Stimulated activated CD4-positive, alpha-beta T cell treated with anti-CD3 and anti-CD28 coated beads, Interleukin-15, amount 100 ng/mL, for 1 hour (primary cell): ENCODE measurements at regions not wholly inside any gene's neighbourhood (a gene's known extent, or its start where the extent isn't known, plus 50 kb on each side); places are given as distances from the start of the nearest gene placed in this dataset.

Source experiments
- DNase-seq, 2 donors: peaks; one replicate each; pipeline ENCODE4 v3.0.0-alpha.2; 2020; ENCODE audit warnings: low read depth in 1 of 2, low spot score in 1 of 2

DNA sequence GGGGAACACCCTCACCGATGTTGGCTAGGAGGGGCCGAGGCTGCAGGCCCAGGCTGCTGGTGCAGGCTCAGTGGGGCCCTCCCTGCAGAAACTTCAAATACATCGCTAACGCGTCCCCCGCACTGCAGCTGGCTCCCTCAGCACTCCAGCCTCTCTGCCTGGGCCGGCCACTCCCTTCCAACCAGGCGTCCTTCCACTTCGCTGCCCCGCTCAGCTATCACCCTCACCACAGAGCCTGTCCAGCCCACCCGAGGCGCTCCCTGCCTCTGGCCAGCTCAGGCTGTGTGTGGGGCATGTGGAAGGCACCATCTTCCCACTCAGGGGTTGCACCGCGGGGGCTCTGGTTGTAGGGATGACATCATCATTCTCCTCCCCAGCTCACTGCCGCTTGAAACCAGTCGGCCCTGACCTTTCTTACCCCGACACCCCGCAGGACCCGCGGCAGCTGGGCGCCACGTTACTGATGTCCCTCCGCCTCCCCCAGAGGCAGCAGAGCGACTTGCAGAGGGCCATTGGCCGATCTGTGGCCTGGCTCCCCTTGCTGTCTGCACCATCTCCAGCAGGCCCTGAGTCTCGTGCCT is 199.9 kb upstream of the RTL1 start:
- no peak for DNase-seq

GRCh38 chr14:101104485-101104884 is 201.0 kb upstream of the RTL1 start:
- DNase-seq = no peak

GRCh38 chr14:101105045-101105444 is 201.5 kb upstream of the RTL1 start:
- DNase-seq = no peak

DNA sequence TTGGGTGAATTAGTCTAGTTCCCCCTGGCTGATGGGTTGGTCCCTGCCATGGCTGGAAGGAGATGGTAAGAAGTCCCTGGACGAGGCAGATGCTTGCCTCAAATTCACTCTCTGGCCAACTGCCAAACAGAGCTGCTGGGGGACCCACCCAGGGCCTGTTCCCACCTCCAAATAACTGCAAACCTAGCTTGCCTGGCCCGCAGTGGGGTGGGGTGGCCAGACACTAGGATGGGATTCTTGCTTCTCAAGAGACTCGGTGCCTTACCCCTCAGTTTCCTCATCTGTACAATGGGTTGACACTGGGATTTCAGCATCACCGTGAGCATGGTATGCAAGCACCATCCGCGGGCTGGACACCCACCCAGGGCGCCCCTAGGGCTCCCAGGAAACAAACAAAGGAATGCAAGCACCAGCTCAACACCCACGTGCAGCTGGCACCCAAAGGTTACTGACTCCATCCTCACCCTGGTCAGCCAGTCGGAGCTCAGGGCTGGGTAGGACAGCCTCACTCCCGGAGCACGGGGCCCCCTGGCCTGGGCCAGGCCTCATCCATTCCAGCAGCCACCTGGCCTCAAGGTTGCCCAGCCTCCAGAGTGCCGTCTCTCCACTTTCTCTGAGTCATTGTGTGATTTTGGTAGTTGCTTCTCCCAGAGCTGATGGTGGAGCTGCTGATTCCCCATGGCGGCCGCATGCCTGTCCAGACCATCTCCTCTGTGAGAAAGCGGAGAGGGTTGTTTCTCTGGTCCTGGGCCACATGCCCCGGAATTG is 205.2 kb upstream of the RTL1 start:
- no peak for DNase-seq

- no peak for DNase-seq
Observed at GRCh38 chr14:101109347-101109638, 205.8 kb upstream of the RTL1 start.

DNA sequence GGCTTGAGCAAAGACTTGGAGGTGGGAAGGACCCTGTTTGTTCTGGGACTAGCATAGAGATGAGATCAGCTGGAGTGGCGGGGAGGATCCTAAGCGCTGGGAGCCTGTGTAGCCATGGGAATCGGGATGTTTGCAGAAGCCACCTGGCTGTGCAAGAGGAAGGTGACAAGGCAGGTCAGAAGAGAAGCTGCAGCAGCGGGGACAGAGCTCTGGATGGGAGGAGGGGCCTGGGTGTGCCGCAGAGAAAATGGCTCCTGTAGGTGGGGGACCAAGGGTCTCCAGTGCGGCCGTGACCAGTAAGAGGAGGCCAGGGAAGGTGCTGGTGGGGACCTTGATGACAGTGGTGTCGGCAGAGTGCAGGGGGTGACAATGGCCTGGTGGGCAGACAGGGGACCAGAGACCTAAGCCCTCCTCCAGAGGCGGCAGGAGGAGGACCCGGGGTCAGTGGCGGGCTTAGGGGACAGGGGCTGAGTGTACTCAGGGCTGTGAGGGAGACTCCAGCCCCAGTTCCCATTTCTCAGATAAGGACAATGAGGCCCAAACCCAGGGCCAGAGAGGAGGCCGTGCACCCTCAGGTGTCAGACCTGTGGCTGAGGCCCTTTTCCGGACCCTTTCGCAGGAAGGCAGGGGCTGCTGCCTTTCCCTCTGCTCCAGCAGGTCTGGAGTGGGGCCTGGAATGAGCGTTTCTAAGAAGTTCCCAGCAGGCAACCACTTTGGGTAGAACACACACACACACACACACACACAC is 206.6 kb upstream of the RTL1 start:
- DNase-seq = no peak

DNA sequence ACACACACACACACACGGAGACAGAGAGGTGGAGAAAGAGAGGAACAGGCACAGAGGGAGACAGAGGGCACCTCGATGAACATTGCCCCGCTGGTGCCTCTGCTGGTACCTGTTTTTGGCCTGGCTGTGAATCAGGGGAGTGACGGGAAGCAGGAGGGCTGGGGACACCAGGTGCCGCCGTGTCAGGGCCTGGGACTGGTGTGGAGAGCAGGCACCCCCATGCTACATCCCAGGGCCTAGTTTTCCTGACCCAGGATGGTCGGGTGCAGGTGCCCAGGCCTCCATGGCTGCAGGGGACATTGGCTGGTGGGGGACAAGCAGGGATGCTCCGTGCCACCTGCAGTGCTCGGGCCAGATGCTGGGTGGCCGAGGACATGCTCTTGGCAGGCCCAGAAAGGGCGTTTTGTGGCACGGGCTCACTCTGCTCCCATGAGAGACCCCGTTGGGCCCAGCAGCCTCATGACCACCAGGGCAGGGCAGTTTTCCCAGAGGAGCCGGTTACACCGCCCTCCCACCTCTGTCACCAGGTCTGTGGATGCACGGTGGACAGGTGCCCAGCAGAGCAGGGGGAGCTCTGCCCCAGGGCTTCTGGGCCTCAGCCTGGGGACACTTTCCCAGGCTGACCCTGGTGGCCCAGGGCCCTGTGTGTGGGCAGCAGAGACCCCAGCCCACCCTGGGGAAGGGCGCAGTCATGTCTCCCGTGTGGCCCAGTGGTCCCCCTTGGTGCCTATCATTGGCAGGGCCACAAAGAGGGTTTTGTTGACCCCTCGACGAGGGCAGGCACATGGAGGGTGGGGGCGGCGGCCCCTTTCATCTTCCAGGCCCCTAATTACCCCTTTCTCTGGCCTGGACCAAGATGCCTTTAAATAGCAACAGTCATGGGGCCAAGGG is 207.5 kb upstream of the RTL1 start:
- DNase-seq = no peak

GRCh38 chr14:101111620-101112290 is 208.2 kb upstream of the RTL1 start:
- DNase-seq = no peak

- no peak for DNase-seq
Observed at GRCh38 chr14:101112351-101113107, 209.0 kb upstream of the RTL1 start.

GRCh38 chr14:101113108-101113612 is 209.6 kb upstream of the RTL1 start:
- DNase-seq = no peak

GRCh38 chr14:101113835-101114725 is 210.6 kb upstream of the RTL1 start:
- DNase-seq = no peak

DNA sequence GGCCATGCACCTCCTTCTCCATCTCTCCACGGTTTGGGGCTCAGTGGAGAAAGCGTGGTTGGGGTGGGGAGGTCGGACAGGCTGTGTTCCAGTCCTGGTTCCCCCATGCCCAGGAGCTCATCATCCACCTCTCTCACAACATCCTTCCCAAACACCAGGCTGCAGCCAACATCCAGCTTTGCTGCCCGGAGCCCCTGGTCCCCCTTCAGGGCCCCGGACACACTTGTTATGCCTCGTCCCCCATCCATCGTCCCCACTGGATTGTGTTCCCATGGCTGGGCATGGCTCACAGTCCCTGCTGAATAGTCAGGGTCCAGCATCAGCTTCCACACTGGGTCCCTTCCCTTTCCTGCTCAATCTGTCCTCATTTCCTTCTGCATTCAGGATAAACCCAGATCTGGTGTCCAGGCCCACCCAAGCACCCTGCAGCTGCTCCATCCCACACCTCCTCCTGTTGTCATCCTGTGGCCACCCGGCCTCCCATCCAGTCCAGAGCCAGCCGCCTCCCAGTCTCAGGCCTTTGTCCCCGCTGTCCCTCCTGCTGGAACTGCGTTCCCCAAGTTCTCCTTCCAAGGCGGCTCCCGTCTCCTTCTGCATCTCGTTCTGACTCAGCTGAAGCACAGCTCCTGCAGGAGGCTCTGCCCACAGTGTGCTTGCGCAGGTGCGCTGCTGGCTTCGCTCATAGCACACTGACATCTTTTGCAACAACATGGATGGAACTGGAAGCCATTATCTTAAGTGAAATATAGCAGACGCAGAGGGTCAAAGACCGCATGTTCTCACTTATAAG is 211.4 kb upstream of the RTL1 start:
- DNase-seq = no peak

DNA sequence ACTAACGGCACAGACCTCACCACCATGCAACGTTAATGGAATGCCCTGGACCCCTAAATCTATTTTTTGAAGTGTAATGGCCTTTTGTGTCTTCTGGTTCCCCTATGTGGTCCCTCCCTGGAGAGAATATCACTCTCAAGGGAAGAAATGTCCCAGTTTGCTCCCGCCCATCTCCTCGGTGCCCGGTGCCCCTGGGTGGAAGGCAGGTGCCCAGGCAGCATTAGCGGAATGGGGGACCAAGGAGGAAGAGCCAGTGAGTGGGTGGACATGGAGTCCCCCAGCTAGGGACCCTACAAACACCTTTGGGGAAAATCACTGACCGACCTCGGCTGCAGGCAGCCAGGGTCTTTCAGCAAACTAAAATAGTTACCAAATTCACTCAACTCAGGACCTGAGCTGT is 212.1 kb upstream of the RTL1 start:
- DNase-seq = no peak

DNA sequence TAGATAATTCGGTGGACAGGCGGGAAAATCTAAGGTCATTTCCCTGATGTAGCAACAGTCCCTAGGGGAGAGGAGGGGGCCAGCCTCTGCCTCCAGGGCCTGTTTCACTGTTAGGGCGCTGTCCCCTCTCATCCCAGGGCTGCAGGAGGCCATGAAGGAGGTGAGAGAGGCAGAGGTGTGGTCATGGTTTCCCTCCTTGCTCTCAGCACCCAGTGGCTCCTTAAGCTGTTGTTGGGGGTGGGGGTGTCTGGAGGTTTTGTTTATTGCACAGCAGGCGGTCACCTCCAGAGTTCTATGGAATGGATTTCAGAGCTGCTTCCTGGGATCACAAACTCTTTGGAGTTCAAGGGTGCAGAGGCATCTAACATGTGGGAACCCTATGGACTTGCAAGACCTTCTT is 212.5 kb upstream of the RTL1 start:
- DNase-seq = no peak

GRCh38 chr14:101116486-101117130 is 213.1 kb upstream of the RTL1 start:
- DNase-seq = no peak

DNA sequence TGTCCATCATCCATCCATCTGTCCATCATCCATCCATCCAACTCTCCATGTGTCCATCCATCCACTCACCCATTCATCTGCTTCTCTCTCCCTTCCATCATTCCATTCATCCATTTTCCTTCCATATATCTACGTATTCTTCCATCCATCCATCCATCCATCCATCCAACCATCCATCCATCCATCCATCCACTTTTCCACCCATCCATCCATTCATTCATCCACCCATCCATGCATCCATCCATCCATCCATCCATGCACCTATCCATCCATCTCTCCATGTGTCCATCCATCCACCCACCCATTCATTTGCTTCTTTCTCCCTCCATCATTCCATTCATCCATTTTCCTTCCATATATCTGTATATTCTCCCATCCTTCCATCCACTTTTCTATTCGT is 214.0 kb upstream of the RTL1 start:
- DNase-seq = no peak

DNA sequence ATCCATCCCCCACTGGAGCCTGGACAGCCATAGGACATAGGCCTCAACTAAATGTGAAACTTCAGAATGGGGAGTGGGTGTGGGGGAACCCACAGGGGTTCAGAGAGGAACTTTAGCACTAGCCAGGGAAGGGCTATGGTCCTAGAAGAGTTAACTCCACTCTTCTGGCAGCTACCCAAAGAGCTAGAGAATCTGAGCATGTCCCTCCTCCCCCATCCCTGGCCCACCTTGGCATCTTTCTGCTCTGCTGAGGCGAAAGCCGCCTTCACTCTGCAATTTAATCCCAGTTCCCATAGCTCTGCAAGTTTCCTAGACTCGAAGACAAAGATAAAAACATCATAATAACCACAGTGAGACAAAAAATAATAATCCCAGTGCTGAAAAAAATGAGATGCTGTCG is 214.7 kb upstream of the RTL1 start:
- no peak for DNase-seq
